Right lobe of liver (tissue), 4 donors: ENCODE measurements at regions not wholly inside any gene's neighbourhood (a gene's known extent, or its start where the extent isn't known, plus 50 kb on each side); places are given as distances from the start of the nearest gene placed in this dataset.

Experiments
- POLR2A ChIP-seq: fragments of 450-650 bp; IDR thresholded peaks from one replicate; pipeline ENCODE4 v1.6.1; 2017; ENCODE audit warnings: antibody characterized with exemption, mild to moderate bottlenecking
- TF ChIP-seq, protein P1 (sequence below), 4 donors: fragments of 200-600 bp in 3 of 4; fragments of 450-650 bp in 1 of 4; IDR thresholded peaks; one replicate each; pipeline versions ENCODE4 v1.5.1 to v1.8.0; 2016 to 2022; ENCODE audit warnings: antibody characterized with exemption in 4 of 4, mild to moderate bottlenecking in 2 of 4
- donor health status: DM: no; HTN: no; CAD: no.
- donor health status: DM: no; HTN: no; CAD: no.
- donor health status: DM: no; HTN: yes; CAD: no.

- TF ChIP-seq POLR2A, result no peak
- TF ChIP-seq, protein P1, sequence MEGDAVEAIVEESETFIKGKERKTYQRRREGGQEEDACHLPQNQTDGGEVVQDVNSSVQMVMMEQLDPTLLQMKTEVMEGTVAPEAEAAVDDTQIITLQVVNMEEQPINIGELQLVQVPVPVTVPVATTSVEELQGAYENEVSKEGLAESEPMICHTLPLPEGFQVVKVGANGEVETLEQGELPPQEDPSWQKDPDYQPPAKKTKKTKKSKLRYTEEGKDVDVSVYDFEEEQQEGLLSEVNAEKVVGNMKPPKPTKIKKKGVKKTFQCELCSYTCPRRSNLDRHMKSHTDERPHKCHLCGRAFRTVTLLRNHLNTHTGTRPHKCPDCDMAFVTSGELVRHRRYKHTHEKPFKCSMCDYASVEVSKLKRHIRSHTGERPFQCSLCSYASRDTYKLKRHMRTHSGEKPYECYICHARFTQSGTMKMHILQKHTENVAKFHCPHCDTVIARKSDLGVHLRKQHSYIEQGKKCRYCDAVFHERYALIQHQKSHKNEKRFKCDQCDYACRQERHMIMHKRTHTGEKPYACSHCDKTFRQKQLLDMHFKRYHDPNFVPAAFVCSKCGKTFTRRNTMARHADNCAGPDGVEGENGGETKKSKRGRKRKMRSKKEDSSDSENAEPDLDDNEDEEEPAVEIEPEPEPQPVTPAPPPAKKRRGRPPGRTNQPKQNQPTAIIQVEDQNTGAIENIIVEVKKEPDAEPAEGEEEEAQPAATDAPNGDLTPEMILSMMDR (IDR thresholded peaks at IDR 0.05), result no peak
Measured at GRCh38 chr16:56012482-56012811, 137.3 kb upstream of the CES5A start.
